C4-2B (cell line): ENCODE measurements at regions not wholly inside any gene's neighbourhood (a gene's known extent, or its start where the extent isn't known, plus 50 kb on each side); places are given as distances from the start of the nearest gene placed in this dataset.

Source experiments
- ZFX ChIP-seq: fragments of 450-650 bp; IDR thresholded peaks from 2 replicates; pipeline ENCODE4 v1.6.1; 2017
- TF ChIP-seq, protein P1 (sequence below): fragments of 450-650 bp; conservative IDR thresholded peaks from 2 replicates; pipeline ENCODE4 v1.5.1; 2017; ENCODE audit warnings: mild to moderate bottlenecking

DNA sequence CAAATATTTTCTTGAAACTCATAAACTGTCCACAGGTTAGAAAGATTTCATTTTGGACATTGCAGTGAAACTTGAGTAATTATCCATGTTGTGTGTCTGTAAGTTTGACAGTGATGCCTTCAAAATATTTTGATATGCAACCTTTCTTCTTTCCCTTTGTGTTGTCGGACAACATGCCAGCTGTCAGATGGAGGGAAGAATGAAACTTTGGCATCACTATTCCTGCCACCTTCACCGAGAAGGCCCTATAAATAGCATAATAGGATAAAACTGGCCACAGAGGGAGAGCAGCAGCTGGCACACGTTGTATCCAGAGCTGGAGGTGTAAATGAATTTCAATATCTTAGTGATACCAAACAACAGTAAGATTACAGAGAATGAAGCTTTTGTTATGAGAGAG lies 436.7 kb upstream of the CFAP20DC start:
- TF ChIP-seq, protein P1, sequence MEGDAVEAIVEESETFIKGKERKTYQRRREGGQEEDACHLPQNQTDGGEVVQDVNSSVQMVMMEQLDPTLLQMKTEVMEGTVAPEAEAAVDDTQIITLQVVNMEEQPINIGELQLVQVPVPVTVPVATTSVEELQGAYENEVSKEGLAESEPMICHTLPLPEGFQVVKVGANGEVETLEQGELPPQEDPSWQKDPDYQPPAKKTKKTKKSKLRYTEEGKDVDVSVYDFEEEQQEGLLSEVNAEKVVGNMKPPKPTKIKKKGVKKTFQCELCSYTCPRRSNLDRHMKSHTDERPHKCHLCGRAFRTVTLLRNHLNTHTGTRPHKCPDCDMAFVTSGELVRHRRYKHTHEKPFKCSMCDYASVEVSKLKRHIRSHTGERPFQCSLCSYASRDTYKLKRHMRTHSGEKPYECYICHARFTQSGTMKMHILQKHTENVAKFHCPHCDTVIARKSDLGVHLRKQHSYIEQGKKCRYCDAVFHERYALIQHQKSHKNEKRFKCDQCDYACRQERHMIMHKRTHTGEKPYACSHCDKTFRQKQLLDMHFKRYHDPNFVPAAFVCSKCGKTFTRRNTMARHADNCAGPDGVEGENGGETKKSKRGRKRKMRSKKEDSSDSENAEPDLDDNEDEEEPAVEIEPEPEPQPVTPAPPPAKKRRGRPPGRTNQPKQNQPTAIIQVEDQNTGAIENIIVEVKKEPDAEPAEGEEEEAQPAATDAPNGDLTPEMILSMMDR = no peak
- no peak for TF ChIP-seq ZFX
